ENCODE measurements at regions not wholly inside any gene's neighbourhood (a gene's known extent, or its start where the extent isn't known, plus 50 kb on each side); places are given as distances from the start of the nearest gene placed in this dataset.

DNA sequence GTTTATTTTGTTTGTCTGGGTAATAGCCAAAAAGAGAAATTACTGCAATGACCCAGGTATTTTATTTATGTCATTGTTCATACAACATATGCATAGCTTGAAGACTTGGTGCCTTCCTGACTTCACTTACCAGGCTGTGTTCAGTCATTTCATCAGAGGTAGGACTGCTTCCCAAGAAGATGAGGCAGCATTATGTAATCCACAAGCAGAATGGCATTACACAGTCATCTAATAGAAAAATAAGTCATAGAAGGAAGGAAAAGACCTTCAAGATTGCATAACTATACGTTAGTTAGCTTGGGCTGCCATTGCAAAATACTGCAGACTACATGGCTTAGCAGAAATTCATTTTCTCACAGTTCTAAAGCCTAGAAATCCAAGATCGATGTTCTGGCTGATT is 167.5 kb downstream of the NMUR2 start:
- no peak for TF ChIP-seq EZH2phosphoT487 (IDR thresholded peaks at IDR 0.05; ENCODE audit: low read depth)
- TF ChIP-seq, protein P1, sequence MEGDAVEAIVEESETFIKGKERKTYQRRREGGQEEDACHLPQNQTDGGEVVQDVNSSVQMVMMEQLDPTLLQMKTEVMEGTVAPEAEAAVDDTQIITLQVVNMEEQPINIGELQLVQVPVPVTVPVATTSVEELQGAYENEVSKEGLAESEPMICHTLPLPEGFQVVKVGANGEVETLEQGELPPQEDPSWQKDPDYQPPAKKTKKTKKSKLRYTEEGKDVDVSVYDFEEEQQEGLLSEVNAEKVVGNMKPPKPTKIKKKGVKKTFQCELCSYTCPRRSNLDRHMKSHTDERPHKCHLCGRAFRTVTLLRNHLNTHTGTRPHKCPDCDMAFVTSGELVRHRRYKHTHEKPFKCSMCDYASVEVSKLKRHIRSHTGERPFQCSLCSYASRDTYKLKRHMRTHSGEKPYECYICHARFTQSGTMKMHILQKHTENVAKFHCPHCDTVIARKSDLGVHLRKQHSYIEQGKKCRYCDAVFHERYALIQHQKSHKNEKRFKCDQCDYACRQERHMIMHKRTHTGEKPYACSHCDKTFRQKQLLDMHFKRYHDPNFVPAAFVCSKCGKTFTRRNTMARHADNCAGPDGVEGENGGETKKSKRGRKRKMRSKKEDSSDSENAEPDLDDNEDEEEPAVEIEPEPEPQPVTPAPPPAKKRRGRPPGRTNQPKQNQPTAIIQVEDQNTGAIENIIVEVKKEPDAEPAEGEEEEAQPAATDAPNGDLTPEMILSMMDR (IDR thresholded peaks at IDR 0.05; ENCODE audit: low read depth, low read length) = no peak

All from OCI-LY3 (cell line).